Thoracic aorta (tissue), 2 donors: ENCODE measurements at regions not wholly inside any gene's neighbourhood (a gene's known extent, or its start where the extent isn't known, plus 50 kb on each side); places are given as distances from the start of the nearest gene placed in this dataset.

Source experiments
- ATAC-seq: fragments of 150-250 bp; one replicate; pipeline ENCODE4 v1.8.0; 2017; ENCODE audit warnings: low read depth; ENCODE audit not compliant: insufficient number of reproducible peaks, low FRiP score
- DNase-seq: peaks from one replicate; pipeline ENCODE4 v3.0.0-alpha.2; 2020; ENCODE audit warnings: low spot score
- H3K27ac ChIP-seq, 2 donors: fragments of 200-600 bp; sonication (generic); 1 replicate in 1 of 2; 2 replicates in 1 of 2; pipeline ENCODE4 v1.5.1; 2016; ENCODE audit warnings: mild to moderate bottlenecking in 2 of 2, moderate library complexity in 2 of 2
- H3K27me3 ChIP-seq: fragments of 200-600 bp; sonication (generic); replicated peaks from 2 replicates; pipeline ENCODE4 v1.6.0; 2016; ENCODE audit warnings: mild to moderate bottlenecking; ENCODE audit not compliant: insufficient read depth
- H3K36me3 ChIP-seq: fragments of 200-600 bp; sonication (generic); one replicate; pipeline ENCODE4 v1.5.1; 2016
- H3K4me1 ChIP-seq, 2 donors: fragments of 200-600 bp; sonication (generic); 1 replicate in 1 of 2; 2 replicates in 1 of 2; pipeline versions ENCODE4 v1.5.1 to v1.6.0; 2016; ENCODE audit warnings: low read depth in 2 of 2, mild to moderate bottlenecking in 1 of 2; ENCODE audit not compliant: control insufficient read depth in 1 of 2
- H3K4me3 ChIP-seq: fragments of 200-600 bp; sonication (generic); 2 replicates; pipeline ENCODE4 v1.5.1; 2016; ENCODE audit warnings: mild to moderate bottlenecking
- H3K9me3 ChIP-seq: fragments of 200-600 bp; sonication (generic); 2 replicates; pipeline ENCODE4 v1.5.1; 2016
- TF ChIP-seq, protein P1 (sequence below): fragments of 200-600 bp; sonication (generic); IDR thresholded peaks from one replicate; pipeline ENCODE4 v1.5.1; 2019; ENCODE audit warnings: antibody characterized with exemption

DNA sequence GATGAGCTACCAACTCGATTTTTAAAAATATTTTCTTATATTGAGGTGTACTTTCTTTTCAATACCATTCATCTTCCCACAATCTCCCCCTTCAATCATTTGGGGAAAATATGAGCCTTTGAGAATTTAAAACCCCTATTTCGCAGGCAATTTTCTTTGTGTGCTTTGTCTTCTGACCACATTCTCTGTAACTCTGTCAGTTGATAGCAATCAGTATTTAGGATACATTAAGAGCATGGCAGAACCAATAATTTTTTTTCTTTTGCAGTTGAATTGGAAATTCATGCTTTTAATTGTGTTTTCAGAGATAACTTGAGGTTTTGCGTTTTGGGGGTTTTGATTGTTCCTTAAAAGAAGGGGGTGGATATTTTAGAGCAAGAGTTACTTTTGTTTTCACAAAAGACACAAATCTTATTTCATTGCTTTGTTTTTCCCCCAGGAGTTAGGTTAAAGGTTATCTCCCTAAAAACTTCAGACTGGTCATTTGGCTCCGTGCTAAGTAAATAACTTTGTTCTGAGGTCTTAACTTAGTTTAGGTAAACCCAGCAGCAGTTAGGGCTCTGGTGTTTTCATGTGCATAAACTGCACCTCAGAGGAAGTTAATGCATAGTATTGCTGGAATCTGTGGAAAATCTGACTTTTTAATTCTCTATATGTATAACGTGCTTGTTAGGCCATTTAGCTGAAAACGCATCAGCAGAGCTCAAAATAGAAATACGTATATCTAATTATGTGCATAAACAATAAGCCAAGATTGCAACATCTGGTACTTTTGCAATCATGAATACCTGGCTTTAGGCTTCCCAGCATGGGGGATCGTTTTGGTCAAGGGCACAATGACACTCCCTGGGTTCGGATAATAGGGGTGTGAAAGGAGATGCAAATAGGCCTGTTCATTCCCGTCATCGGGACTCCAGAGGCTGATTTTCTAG, 676.4 kb upstream of the ANKRD30A start:
- ATAC-seq = no peak
- no peak overlapping the region for H3K27ac ChIP-seq
- TF ChIP-seq, protein P1, sequence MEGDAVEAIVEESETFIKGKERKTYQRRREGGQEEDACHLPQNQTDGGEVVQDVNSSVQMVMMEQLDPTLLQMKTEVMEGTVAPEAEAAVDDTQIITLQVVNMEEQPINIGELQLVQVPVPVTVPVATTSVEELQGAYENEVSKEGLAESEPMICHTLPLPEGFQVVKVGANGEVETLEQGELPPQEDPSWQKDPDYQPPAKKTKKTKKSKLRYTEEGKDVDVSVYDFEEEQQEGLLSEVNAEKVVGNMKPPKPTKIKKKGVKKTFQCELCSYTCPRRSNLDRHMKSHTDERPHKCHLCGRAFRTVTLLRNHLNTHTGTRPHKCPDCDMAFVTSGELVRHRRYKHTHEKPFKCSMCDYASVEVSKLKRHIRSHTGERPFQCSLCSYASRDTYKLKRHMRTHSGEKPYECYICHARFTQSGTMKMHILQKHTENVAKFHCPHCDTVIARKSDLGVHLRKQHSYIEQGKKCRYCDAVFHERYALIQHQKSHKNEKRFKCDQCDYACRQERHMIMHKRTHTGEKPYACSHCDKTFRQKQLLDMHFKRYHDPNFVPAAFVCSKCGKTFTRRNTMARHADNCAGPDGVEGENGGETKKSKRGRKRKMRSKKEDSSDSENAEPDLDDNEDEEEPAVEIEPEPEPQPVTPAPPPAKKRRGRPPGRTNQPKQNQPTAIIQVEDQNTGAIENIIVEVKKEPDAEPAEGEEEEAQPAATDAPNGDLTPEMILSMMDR = no peak

DNA sequence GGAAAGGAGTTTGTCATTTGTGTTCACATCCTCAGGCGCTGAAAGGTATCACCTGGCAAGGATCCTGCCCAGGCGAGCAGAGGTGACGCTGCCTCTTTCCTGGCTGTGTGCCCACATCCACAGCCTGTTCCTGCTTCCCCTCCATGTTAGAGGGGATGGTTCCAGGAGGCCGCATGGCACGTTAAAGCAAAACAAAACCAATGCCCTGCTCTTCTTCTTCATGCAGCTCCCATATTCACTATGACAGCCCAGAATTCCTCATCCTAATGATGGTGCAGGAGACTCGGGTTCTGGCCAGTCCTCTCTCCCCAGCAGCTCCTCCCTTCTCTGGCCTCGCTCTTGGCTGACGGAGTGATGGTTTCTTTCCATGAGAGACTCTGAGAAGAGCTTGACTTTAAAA, 678.5 kb upstream of the ANKRD30A start:
- ATAC-seq (no peak), DNase-seq (no peak)
- H3K4me3 ChIP-seq = peak overlapping the region; percentile 63
- H3K27ac ChIP-seq = no peak overlapping the region
- TF ChIP-seq, protein P1 = no peak
- no peaks in the 10 kb centered on the region for H3K36me3 ChIP-seq
- H3K27me3 ChIP-seq = no peaks in the 10 kb centered on the region
- no peaks in the 10 kb centered on the region for H3K9me3 ChIP-seq
- H3K4me1 ChIP-seq = peaks cover 0 to 4% of the 10 kb centered on the region in 2 donors

More for the DNA sequence above, 676.4 kb upstream of the ANKRD30A start:
- H3K36me3 ChIP-seq = no peaks in the 10 kb centered on the region
- H3K4me3 ChIP-seq = no peak overlapping the region
- no peak for DNase-seq
- peaks cover 0 to 4% of the 10 kb centered on the region in 2 donors for H3K4me1 ChIP-seq
- no peaks in the 10 kb centered on the region for H3K27me3 ChIP-seq
- no peaks in the 10 kb centered on the region for H3K9me3 ChIP-seq

DNA sequence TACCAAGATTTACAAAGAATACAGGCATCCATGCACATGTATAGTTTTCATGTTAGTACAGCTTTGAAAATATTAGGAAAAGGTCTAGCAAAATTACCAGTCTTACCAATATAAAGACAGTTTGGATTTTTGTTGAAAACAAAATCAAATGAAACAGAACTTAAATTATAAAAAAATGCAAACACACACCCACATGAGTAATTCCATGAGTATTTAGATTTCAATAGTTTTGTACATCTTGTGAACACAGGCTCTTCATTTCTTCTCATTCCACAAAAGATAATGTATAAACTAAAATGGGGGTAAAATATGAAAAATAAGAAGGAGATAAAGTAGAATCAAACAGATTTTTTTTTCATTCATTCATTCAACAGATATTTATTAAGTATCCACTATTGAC, 682.2 kb upstream of the ANKRD30A start:
- H3K27ac ChIP-seq = no peak overlapping the region
- peaks cover 0 to 4% of the 10 kb centered on the region in 2 donors for H3K4me1 ChIP-seq
- no peaks in the 10 kb centered on the region for H3K9me3 ChIP-seq
- no peak for ATAC-seq
- H3K4me3 ChIP-seq = no peak overlapping the region
- no peaks in the 10 kb centered on the region for H3K36me3 ChIP-seq
- TF ChIP-seq, protein P1 = no peak
- H3K27me3 ChIP-seq = no peaks in the 10 kb centered on the region
- DNase-seq = no peak

DNA sequence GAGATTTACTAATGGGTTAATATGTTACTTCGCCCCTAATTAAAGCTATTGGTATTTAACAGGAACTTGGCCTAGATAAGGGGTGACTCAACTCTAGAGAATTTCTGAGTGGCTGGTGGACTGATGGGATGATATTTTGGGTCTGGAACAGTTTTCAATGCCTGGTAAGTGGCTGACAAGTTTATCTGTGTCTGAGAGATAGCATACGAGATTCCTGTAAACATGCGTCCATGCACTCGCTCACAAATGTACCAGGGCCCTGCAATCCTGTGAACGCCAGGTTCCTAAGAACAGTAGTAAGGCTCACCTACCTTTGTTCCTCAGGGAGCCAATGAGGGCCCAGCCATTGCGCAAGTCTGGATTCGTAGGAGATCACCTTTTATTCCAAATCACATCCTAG, 683.8 kb upstream of the ANKRD30A start:
- Histone ChIP-seq H3K27ac (no peak overlapping the region), H3K4me3 (no peak overlapping the region), H3K9me3 (no peaks in the 10 kb centered on the region), H3K36me3 (no peaks in the 10 kb centered on the region), H3K27me3 (no peaks in the 10 kb centered on the region), H3K4me1 (no peaks in the 10 kb centered on the region)
- ATAC-seq (no peak), DNase-seq (no peak)
- TF ChIP-seq, protein P1 = no peak

DNA sequence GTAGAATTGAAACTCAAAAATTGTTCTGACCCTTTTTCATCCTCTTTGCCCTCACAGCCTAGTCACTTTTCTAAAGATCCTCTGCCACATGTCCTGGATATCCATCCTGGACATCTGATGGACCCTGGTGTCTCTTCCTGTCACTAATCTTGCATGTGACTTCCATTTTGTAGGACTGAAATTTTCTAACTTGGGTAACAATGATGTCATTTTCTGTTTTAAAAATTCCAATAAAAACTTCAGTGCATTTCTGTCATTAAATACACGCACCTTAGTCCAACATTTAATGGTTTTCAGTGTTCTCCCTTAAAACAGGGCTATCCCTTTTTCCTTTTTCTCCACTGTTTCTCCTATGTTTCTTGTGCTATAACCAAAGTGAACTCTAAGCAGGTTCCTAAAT, 684.9 kb upstream of the ANKRD30A start:
- no peak overlapping the region for H3K4me3 ChIP-seq
- TF ChIP-seq, protein P1 = no peak
- no peaks in the 10 kb centered on the region for H3K27me3 ChIP-seq
- no peaks in the 10 kb centered on the region for H3K36me3 ChIP-seq
- no peak overlapping the region for H3K27ac ChIP-seq
- H3K4me1 ChIP-seq = no peaks in the 10 kb centered on the region
- no peaks in the 10 kb centered on the region for H3K9me3 ChIP-seq
- no peak for DNase-seq
- ATAC-seq = no peak
